GM12864 (cell line): ENCODE measurements at regions not wholly inside any gene's neighbourhood (a gene's known extent, or its start where the extent isn't known, plus 50 kb on each side); places are given as distances from the start of the nearest gene placed in this dataset.

Experiments
- DNase-seq: peaks from one replicate; pipeline ENCODE4 v3.0.0-alpha.2; 2011; ENCODE audit warnings: low read depth
- H3K4me3 ChIP-seq: 2 replicates; pipeline ENCODE4 v1.5.1; 2011; ENCODE audit warnings: mild to moderate bottlenecking, low read depth, low read length, control low read depth
- TF ChIP-seq, protein P1 (sequence below): IDR thresholded peaks from 2 replicates; pipeline ENCODE4 v1.5.1; 2011; ENCODE audit warnings: low read depth, mild to moderate bottlenecking, moderate library complexity, low read length, control low read depth, inconsistent platforms; ENCODE audit errors: missing control alignments

- TF ChIP-seq, protein P1, sequence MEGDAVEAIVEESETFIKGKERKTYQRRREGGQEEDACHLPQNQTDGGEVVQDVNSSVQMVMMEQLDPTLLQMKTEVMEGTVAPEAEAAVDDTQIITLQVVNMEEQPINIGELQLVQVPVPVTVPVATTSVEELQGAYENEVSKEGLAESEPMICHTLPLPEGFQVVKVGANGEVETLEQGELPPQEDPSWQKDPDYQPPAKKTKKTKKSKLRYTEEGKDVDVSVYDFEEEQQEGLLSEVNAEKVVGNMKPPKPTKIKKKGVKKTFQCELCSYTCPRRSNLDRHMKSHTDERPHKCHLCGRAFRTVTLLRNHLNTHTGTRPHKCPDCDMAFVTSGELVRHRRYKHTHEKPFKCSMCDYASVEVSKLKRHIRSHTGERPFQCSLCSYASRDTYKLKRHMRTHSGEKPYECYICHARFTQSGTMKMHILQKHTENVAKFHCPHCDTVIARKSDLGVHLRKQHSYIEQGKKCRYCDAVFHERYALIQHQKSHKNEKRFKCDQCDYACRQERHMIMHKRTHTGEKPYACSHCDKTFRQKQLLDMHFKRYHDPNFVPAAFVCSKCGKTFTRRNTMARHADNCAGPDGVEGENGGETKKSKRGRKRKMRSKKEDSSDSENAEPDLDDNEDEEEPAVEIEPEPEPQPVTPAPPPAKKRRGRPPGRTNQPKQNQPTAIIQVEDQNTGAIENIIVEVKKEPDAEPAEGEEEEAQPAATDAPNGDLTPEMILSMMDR, result no peak
- no peak overlapping the region for H3K4me3 ChIP-seq
- no peak for DNase-seq
Observed at GRCh38 chr2:236341721-236342120, 77.5 kb upstream of the ASB18 start.

DNA sequence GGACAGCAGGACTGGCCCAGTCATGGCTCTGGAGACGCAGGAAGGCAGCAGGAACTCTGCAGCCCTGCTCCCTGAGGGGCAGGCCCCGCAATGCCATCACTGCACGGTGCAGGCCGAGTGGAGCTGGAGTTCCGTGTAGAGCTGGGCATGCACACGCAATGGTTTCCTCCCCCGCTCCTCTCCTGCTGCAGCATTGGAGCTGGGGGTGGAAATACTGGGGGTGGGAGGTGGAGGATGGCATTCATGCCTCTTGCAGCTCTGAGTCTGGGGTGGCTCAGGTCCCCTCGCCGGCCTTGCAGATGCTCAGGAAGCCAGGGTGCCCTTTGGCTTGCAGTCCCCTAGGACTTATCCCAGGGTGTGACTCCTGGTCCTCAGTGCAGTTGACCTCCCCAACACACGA, 78.3 kb upstream of the ASB18 start:
- TF ChIP-seq, protein P1, result no peak
- no peak overlapping the region for H3K4me3 ChIP-seq
- no peak for DNase-seq

DNA sequence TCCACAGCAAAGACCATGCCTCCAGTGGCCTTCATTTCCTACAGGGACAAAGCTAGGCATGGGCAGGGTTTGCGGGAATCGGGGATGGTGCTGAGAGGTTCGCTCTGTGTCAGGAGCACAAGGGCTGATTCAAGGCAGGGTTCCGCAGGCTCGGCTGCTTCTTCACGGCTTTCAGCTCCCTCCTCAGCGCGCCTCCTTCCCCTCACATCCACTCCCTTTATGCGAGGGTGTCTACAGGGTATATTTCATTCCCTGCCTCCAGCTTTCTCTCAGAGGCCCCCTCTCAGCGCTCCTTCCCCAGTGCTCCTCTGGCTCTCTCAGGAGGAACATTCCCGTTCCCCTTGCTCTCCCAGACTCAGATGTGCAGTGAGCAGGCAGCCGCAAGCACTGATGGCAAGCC, 78.7 kb upstream of the ASB18 start:
- TF ChIP-seq, protein P1, result no peak
- DNase-seq, result no peak
- H3K4me3 ChIP-seq, result no peak overlapping the region

GRCh38 chr2:236343400-236344161, 79.4 kb upstream of the ASB18 start:
- H3K4me3 ChIP-seq, result no peak overlapping the region
- TF ChIP-seq, protein P1, result peak; percentile 80
- peak; percentile 45 for DNase-seq

DNA sequence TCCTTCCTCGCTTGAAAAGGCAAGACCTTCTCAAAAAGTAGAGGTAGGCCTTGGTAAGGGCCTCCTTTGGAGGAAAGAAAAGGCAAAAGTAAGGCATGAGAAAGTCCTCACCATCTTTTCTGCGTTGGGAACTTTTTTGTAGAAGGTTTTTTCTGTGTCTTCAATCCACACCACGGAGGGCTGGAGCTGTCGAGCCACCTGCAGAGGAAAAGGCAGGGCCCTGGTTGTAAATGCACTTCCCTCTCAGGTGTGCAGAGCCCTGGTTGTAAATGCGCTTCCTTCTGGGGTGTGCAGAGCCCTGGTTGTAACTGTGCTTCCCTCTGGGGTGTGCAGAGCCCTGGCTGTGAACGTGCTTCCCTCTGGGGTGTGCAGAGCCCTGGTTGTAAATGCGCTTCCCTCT, 80.2 kb upstream of the ASB18 start:
- TF ChIP-seq, protein P1, result no peak
- H3K4me3 ChIP-seq, result no peak overlapping the region
- no peak for DNase-seq

DNA sequence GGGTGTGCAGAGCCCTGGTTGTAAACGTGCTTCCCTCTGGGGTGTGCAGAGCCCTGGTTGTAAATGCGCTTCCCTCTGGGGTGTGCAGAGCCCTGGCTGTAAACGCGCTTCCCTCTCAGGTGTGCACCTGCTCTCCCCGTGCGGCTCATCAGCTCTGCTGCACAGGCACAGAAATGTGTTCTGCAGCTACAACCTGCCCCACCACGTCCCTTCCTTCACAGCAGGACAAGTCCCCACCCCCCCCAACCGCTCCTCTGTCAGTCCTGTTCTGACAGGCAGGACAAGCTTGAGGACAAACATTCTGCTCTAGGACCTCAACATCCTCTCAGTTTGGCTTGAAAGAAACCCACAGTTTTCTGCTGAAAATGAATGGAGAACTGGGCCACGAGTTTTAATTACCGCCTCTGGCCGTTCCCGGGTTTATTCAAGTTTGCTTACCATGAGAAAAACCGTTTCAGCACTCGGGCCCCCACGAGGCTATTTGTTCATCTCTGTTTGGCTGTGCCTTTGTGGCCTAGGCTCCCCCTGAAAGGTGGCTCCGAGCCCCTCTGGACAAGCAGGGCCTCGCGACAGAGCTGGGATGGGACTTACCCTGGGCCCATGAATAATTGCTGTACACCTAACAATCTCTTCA, 81.0 kb upstream of the ASB18 start:
- TF ChIP-seq, protein P1, result no peak
- no peak for DNase-seq
- H3K4me3 ChIP-seq, result no peak overlapping the region
